Adrenal gland (tissue), 9 donors: ENCODE measurements at regions not wholly inside any gene's neighbourhood (a gene's known extent, or its start where the extent isn't known, plus 50 kb on each side); places are given as distances from the start of the nearest gene placed in this dataset.

ENCODE experiments used
- DNase-seq, 7 donors: peaks; one replicate each; pipeline ENCODE4 v3.0.0-alpha.2; 2019 to 2020
- H3K27ac ChIP-seq, 5 donors: fragments of 200-600 bp; sonication (generic) in 4 of 5; 1 replicate in 3 of 5; 2 replicates in 2 of 5; pipeline versions ENCODE4 v1.5.1 to v1.8.0; 2016 to 2020; ENCODE audit warnings: mild to moderate bottlenecking in 1 of 5
- H3K27me3 ChIP-seq: fragments of 200-600 bp; 2 replicates; pipeline ENCODE4 v1.8.0; 2021
- H3K36me3 ChIP-seq, 2 donors: fragments of 200-600 bp; replicated peaks in 1 of 2; 1 replicate in 1 of 2; 2 replicates in 1 of 2; pipeline versions ENCODE4 v1.5.1 to v1.8.0; 2018 to 2022
- H3K4me1 ChIP-seq, 2 donors: fragments of 200-600 bp; replicated peaks in 1 of 2; 1 replicate in 1 of 2; 2 replicates in 1 of 2; pipeline versions ENCODE4 v1.5.1 to v1.8.0; 2018 to 2021
- H3K4me3 ChIP-seq, 4 donors: fragments of 200-600 bp; sonication (generic) in 3 of 4; one replicate each; pipeline ENCODE4 v1.5.1; 2016 to 2018
- H3K9me3 ChIP-seq, 3 donors: fragments of 200-600 bp; sonication (generic) in 1 of 3; replicated peaks in 1 of 3; 1 replicate in 2 of 3; 2 replicates in 1 of 3; pipeline versions ENCODE4 v1.5.1 to v1.8.0; 2016 to 2021
- CTCF ChIP-seq, 6 experiments: fragments of 450-650 bp in 4 of 6; fragments of 200-600 bp in 2 of 6; sonication (generic) in 1 of 6; IDR thresholded peaks; 1 replicate in 5 of 6; 2 replicates in 1 of 6; pipeline versions ENCODE4 v1.5.1 to v1.8.0; 2016 to 2021; ENCODE audit warnings: antibody characterized with exemption in 6 of 6, mild to moderate bottlenecking in 2 of 6, moderate library complexity in 1 of 6
- POLR2A ChIP-seq, 2 donors: fragments of 450-650 bp; IDR thresholded peaks; one replicate each; pipeline ENCODE4 v1.6.1; 2017; ENCODE audit warnings: antibody characterized with exemption in 2 of 2, mild to moderate bottlenecking in 2 of 2, moderate library complexity in 1 of 2
- WGBS, 4 donors: extraction: QIAGEN DNeasy Blood & Tissue Kit in 2 of 4; methylation state at CpG; one replicate each; pipeline versions ENCODE4 v1.1.5 to v1.1.7; 2013 to 2017; 5-methylcytosine and 5-hydroxymethylcytosine counted together
- intact Hi-C, 2 donors: fragments of 100-400 bp; cut with DNase I; formaldehyde crosslinking; loops; one replicate each; pipeline versions ENCODE4 v1.14.1 to v1.15.0; 2022 to 2023
- donor health status: healthy with polysubstance abuse.
- donor health status: Bipolar disorder and iron deficiency.
- donor health status: DM: yes; HTN: yes; CAD: no.
- donor health status: DM: no; HTN: no; CAD: no.
- donor health status: DM: no; HTN: no; CAD: no.

GRCh38 chr3:150068440-150069153 lies 97.9 kb upstream of the PFN2 start:
- no peaks in the 10 kb centered on the region for H3K27me3 ChIP-seq
- WGBS, 4 donors = 86 to 92% (median 90%) methylated on average over 7 of the region's 7 CpGs
- intact Hi-C loops = no loop called here
- H3K4me3 ChIP-seq = no peak overlapping the region
- no peaks in the 10 kb centered on the region for H3K36me3 ChIP-seq
- no peak for TF ChIP-seq CTCF (IDR thresholded peaks at IDR 0.05)
- no peak for DNase-seq
- H3K27ac ChIP-seq = no peak overlapping the region
- no peaks in the 10 kb centered on the region for H3K9me3 ChIP-seq
- no peaks in the 10 kb centered on the region for H3K4me1 ChIP-seq

- Histone ChIP-seq H3K9me3 (no peaks in the 10 kb centered on the region), H3K27me3 (no peaks in the 10 kb centered on the region), H3K4me3 (no peak overlapping the region), H3K27ac (no peak overlapping the region), H3K36me3 (no peaks in the 10 kb centered on the region), H3K4me1 (no peaks in the 10 kb centered on the region)
- TF ChIP-seq POLR2A (IDR thresholded peaks at IDR 0.05) (no peak), CTCF (IDR thresholded peaks at IDR 0.05) (no peak)
- no peak for DNase-seq
- 61 to 75% (median 70%) methylated on average over 3 of the region's 3 CpGs for WGBS, 4 donors
- intact Hi-C loops = no loop called here
Measured at GRCh38 chr3:150067561-150067960, 96.9 kb upstream of the PFN2 start.

- H3K9me3 ChIP-seq = no peaks in the 10 kb centered on the region
- no peaks in the 10 kb centered on the region for H3K4me1 ChIP-seq
- 90 to 100% (median 94%) methylated on average over 2 of the region's 2 CpGs for WGBS, 4 donors
- no peak overlapping the region for H3K27ac ChIP-seq
- intact Hi-C loops = no loop called here
- no peak for DNase-seq
- no peak overlapping the region for H3K4me3 ChIP-seq
- no peak for TF ChIP-seq CTCF (IDR thresholded peaks at IDR 0.05)
- TF ChIP-seq POLR2A (IDR thresholded peaks at IDR 0.05) = no peak
- H3K36me3 ChIP-seq = no peaks in the 10 kb centered on the region
- H3K27me3 ChIP-seq = no peaks in the 10 kb centered on the region
Measured at GRCh38 chr3:150064971-150065370, 94.3 kb upstream of the PFN2 start.

- DNase-seq = no peak
- 87 to 100% (median 94%) methylated on average over 1 of the region's 1 CpG for WGBS, 4 donors
- Histone ChIP-seq H3K27me3 (no peaks in the 10 kb centered on the region), H3K36me3 (no peaks in the 10 kb centered on the region), H3K27ac (no peak overlapping the region), H3K9me3 (no peaks in the 10 kb centered on the region), H3K4me1 (no peaks in the 10 kb centered on the region), H3K4me3 (no peak overlapping the region)
- no peak for TF ChIP-seq CTCF (IDR thresholded peaks at IDR 0.05)
- TF ChIP-seq POLR2A (IDR thresholded peaks at IDR 0.05) = no peak
- intact Hi-C loops = no loop called here
Measured at GRCh38 chr3:150063237-150063636, 92.5 kb upstream of the PFN2 start.
